ENCODE measurements at regions not wholly inside any gene's neighbourhood (a gene's known extent, or its start where the extent isn't known, plus 50 kb on each side); places are given as distances from the start of the nearest gene placed in this dataset.

- H2BK20ac ChIP-seq (ENCODE audit: low read depth, low read length, poor library complexity, severe bottlenecking), result no peak overlapping the region
- H3T11ph ChIP-seq (ENCODE audit: low read length), result no peak overlapping the region
- H3K27ac ChIP-seq (ENCODE audit: insufficient read length, low read depth, low read length), result no peak overlapping the region
- Mint-ChIP-seq H3K27ac (no peak overlapping the region), H3K4me1 (no peaks in the 10 kb centered on the region), H3K4me3 (no peak overlapping the region), H3K27me3 (ENCODE audit: low read depth) (no peaks in the 10 kb centered on the region), H3K36me3 (ENCODE audit: insufficient read depth in 1 of 3, low read depth in 3 of 3) (no peaks in the 10 kb centered on the region; a peak in 1 of 7 replicates), H3K9me3 (no peaks in the 10 kb centered on the region)
- H2BK120ac ChIP-seq (ENCODE audit: low read depth, low read length, poor library complexity, severe bottlenecking), result no peak overlapping the region
- no peak overlapping the region for H3K23ac ChIP-seq (ENCODE audit: insufficient read length, low read depth, low read length)
- H2BK5ac ChIP-seq (ENCODE audit: insufficient read length, low read length), result no peak overlapping the region
- no peak overlapping the region for H2AFZ ChIP-seq (ENCODE audit: low read length)
- WGBS (ENCODE audit: extremely low coverage, insufficient read length, low lambda C conversion rate), result no CpG with 5 or more reads among the region's 3 CpGs
- H3K9me3 ChIP-seq (ENCODE audit: control insufficient read depth, low read depth, low read length), result no peaks in the 10 kb centered on the region
- no peak overlapping the region for H3K14ac ChIP-seq (ENCODE audit: insufficient read depth, low read length)
- H2AK5ac ChIP-seq (ENCODE audit: insufficient read length, low read length), result no peak overlapping the region
- no peaks in the 10 kb centered on the region for H3K79me1 ChIP-seq (ENCODE audit: insufficient read depth, low read depth, low read length, poor library complexity, severe bottlenecking)
- no peak overlapping the region for H3K56ac ChIP-seq (ENCODE audit: insufficient read length, low read depth, low read length)
- H3K23me2 ChIP-seq (ENCODE audit: insufficient read length, low read depth, low read length, poor library complexity, severe bottlenecking), result no peaks in the 10 kb centered on the region
- DNase-seq, result no peak
- H2BK12ac ChIP-seq (ENCODE audit: insufficient read length, low read depth, low read length), result no peak overlapping the region
- H3K27me3 ChIP-seq (ENCODE audit: insufficient read depth, low read length), result no peaks in the 10 kb centered on the region
- H3K4ac ChIP-seq (ENCODE audit: low read depth, low read length), result no peak overlapping the region
- H2BK15ac ChIP-seq (ENCODE audit: low read depth, low read length), result no peak overlapping the region
- H3K9ac ChIP-seq (ENCODE audit: extremely low read depth, insufficient read length, low read length), result no peak overlapping the region
- H3K4me1 ChIP-seq (ENCODE audit: insufficient read depth, low read length), result no peaks in the 10 kb centered on the region
- no peak for TF ChIP-seq CTCF (conservative IDR thresholded peaks at IDR 0.05)
- H3K4me2 ChIP-seq (ENCODE audit: insufficient read depth, insufficient read length, low read length), result no peak overlapping the region
- H4K91ac ChIP-seq (ENCODE audit: insufficient read length, low read depth, low read length), result no peak overlapping the region
- no peak overlapping the region for H3K18ac ChIP-seq (ENCODE audit: insufficient read length, low read depth, low read length)
- no peak overlapping the region for H4K5ac ChIP-seq (ENCODE audit: insufficient read length, low read depth, low read length)
- H4K20me1 ChIP-seq (ENCODE audit: control insufficient read depth, insufficient read depth, insufficient read length), result no peaks in the 10 kb centered on the region
- no peak overlapping the region for H4K8ac ChIP-seq (replicated peaks; ENCODE audit: insufficient read length, low read depth, low read length)
- H3K79me2 ChIP-seq (ENCODE audit: insufficient read depth, low read length), result no peaks in the 10 kb centered on the region
These were observed 138.5 kb upstream of the NETO1 start for GRCh38 chr18:73006331-73006730.

Measured in H9 (cell line).